GM06990 (cell line): ENCODE measurements at regions not wholly inside any gene's neighbourhood (a gene's known extent, or its start where the extent isn't known, plus 50 kb on each side); places are given as distances from the start of the nearest gene placed in this dataset.

ENCODE experiments used
- DNase-seq: peaks from one replicate; pipeline ENCODE4 v3.0.0-alpha.2; 2011; ENCODE audit not compliant: insufficient read length; ENCODE audit errors: extremely low read depth
- H3K27me3 ChIP-seq: replicated peaks from 2 replicates; pipeline ENCODE4 v1.6.0; 2011; ENCODE audit warnings: low read length; ENCODE audit not compliant: control insufficient read depth, insufficient read depth
- H3K36me3 ChIP-seq: 2 replicates; pipeline ENCODE4 v1.5.1; 2011; ENCODE audit warnings: low read length; ENCODE audit not compliant: control insufficient read depth, insufficient read depth
- H3K4me3 ChIP-seq: replicated peaks from 2 replicates; pipeline ENCODE4 v1.5.1; 2011; ENCODE audit warnings: low read depth, mild to moderate bottlenecking, control low read depth, low read length
- CTCF ChIP-seq: IDR thresholded peaks from 2 replicates; pipeline ENCODE4 v1.5.1; 2011; ENCODE audit warnings: low read length, control low read depth, mild to moderate bottlenecking, inconsistent platforms; ENCODE audit not compliant: insufficient read depth, poor library complexity, severe bottlenecking

- no peak for DNase-seq
- no peak for TF ChIP-seq CTCF
- H3K4me3 ChIP-seq: no peak overlapping the region
- H3K36me3 ChIP-seq: no peaks in the 10 kb centered on the region
- H3K27me3 ChIP-seq: peaks cover 2% of the 10 kb centered on the region; the same call in 1 of the 2 replicates
These were observed 54.9 kb upstream of the FSTL4 start for GRCh38 chr5:133667217-133667616.

GRCh38 chr5:133665571-133665970 lies 53.2 kb upstream of the FSTL4 start:
- no peak for DNase-seq
- Histone ChIP-seq H3K4me3 (no peak overlapping the region), H3K27me3 (no peaks in the 10 kb centered on the region; the same call in 1 of the 2 replicates), H3K36me3 (no peaks in the 10 kb centered on the region)
- no peak for TF ChIP-seq CTCF

GRCh38 chr5:133664422-133664821 lies 52.1 kb upstream of the FSTL4 start:
- H3K27me3 ChIP-seq: no peaks in the 10 kb centered on the region; the same call in 1 of the 2 replicates
- no peaks in the 10 kb centered on the region for H3K36me3 ChIP-seq
- DNase-seq: no peak
- TF ChIP-seq CTCF: no peak
- H3K4me3 ChIP-seq: no peak overlapping the region

DNA sequence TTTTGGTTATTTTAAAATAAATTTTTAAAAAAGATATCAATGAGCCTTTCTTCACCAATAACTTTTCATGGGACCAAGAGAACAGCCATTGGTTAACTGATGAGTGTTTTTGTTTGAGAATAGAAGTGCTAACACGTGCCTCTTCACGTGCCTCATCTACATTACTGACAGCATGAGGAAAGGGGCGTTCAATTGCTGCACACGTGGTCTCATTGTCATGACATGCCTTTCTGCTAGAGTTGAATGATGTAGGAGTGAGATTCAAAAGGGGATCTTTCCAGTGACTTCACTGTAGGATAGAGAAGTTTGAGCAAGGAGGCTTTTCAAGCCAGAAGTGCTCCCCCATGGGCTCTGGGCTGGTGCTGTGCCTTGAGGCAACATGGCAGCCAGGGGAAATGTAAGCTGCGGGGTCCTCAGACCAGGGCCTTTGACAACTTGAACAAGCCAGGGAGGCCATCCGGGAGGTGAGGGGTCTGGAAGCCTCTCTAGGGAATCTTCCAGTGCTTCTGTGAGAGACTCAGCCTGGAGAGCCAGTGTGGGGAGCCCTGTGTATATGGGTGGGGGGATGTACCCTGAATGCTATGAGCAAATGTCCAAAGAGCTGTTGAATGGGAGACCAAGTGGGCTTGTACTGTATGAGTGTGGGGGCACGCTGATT lies 51.2 kb upstream of the FSTL4 start:
- no peak for DNase-seq
- no peaks in the 10 kb centered on the region for H3K36me3 ChIP-seq
- no peak overlapping the region for H3K4me3 ChIP-seq
- TF ChIP-seq CTCF: no peak
- no peaks in the 10 kb centered on the region; the same call in 1 of the 2 replicates for H3K27me3 ChIP-seq

- no peak for TF ChIP-seq CTCF
- DNase-seq: no peak
- no peaks in the 10 kb centered on the region for H3K36me3 ChIP-seq
- H3K4me3 ChIP-seq: no peak overlapping the region
- no peaks in the 10 kb centered on the region; the same call in 1 of the 2 replicates for H3K27me3 ChIP-seq
These were observed 50.2 kb upstream of the FSTL4 start for GRCh38 chr5:133662578-133662977.
